ENCODE measurements at regions not wholly inside any gene's neighbourhood (a gene's known extent, or its start where the extent isn't known, plus 50 kb on each side); places are given as distances from the start of the nearest gene placed in this dataset.

GRCh38 chr5:167897371-167897770, 394.1 kb upstream of the WWC1 start:
- no peaks in the 10 kb centered on the region for H4K20me1 ChIP-seq (ENCODE audit: insufficient read depth, low read length)
- no peak for TF ChIP-seq CTCF (IDR thresholded peaks at IDR 0.05)
- Mint-ChIP-seq H3K27me3 (ENCODE audit: low read depth in 3 of 3) (no peaks in the 10 kb centered on the region), H3K9me3 (peaks cover 0 to 5% (median 0%) of the 10 kb centered on the region in 7 donors), H3K36me3 (no peaks in the 10 kb centered on the region), H3K4me1 (no peaks in the 10 kb centered on the region), H3K4me3 (no peak overlapping the region), H3K27ac (no peak overlapping the region)
- H3K4me3 ChIP-seq (replicated peaks in 1 of 3; ENCODE audit: low read depth in 2 of 3, low read length in 3 of 3) = no peak overlapping the region
- H3K27ac ChIP-seq (ENCODE audit: low read depth in 1 of 2, low read length in 2 of 2) = no peak overlapping the region
- no peak overlapping the region for H3K4me2 ChIP-seq (replicated peaks; ENCODE audit: extremely low read depth, low read length, poor library complexity, severe bottlenecking)
- H3K9me3 ChIP-seq (replicated peaks in 1 of 2; ENCODE audit: control insufficient read depth in 1 of 2, insufficient read depth in 1 of 2, low read length in 2 of 2) = no peaks in the 10 kb centered on the region
- intact Hi-C loops (cut with micrococcal nuclease) = no loop called here
- no peaks in the 10 kb centered on the region for H3K27me3 ChIP-seq (ENCODE audit: control insufficient read depth in 2 of 2, insufficient read depth in 2 of 2, low read length in 2 of 2)
- H3K4me1 ChIP-seq (ENCODE audit: control insufficient read depth in 1 of 2, insufficient read depth in 2 of 2, low read length in 2 of 2) = no peaks in the 10 kb centered on the region
- no peaks in the 10 kb centered on the region for H3K36me3 ChIP-seq (replicated peaks in 1 of 2; ENCODE audit: control insufficient read depth in 1 of 2, insufficient read depth in 2 of 2, low read length in 2 of 2)
- DNase-seq = no peak
- no peaks in the 10 kb centered on the region for H3K79me2 ChIP-seq (ENCODE audit: insufficient read depth, low read length)
- WGBS (ENCODE audit: insufficient coverage) = no CpG with 5 or more reads among the region's 1 CpG
- no peak overlapping the region for H3K9ac ChIP-seq (ENCODE audit: insufficient read depth, low read length, poor library complexity, severe bottlenecking)
- no peak overlapping the region for H2AFZ ChIP-seq (ENCODE audit: insufficient read depth, low read depth, low read length, poor library complexity, severe bottlenecking)

GRCh38 chr5:167898361-167899042, 392.9 kb upstream of the WWC1 start:
- Histone ChIP-seq H3K27ac (ENCODE audit: low read depth in 1 of 2, low read length in 2 of 2) (no peak overlapping the region), H3K27me3 (ENCODE audit: control insufficient read depth in 2 of 2, insufficient read depth in 2 of 2, low read length in 2 of 2) (no peaks in the 10 kb centered on the region), H3K9ac (ENCODE audit: insufficient read depth, low read length, poor library complexity, severe bottlenecking) (no peak overlapping the region), H3K4me3 (replicated peaks in 1 of 3; ENCODE audit: low read depth in 2 of 3, low read length in 3 of 3) (no peak overlapping the region), H3K4me2 (replicated peaks; ENCODE audit: extremely low read depth, low read length, poor library complexity, severe bottlenecking) (no peak overlapping the region), H3K4me1 (ENCODE audit: control insufficient read depth in 1 of 2, insufficient read depth in 2 of 2, low read length in 2 of 2) (no peaks in the 10 kb centered on the region), H2AFZ (ENCODE audit: insufficient read depth, low read depth, low read length, poor library complexity, severe bottlenecking) (no peak overlapping the region), H3K36me3 (replicated peaks in 1 of 2; ENCODE audit: control insufficient read depth in 1 of 2, insufficient read depth in 2 of 2, low read length in 2 of 2) (no peaks in the 10 kb centered on the region), H3K79me2 (ENCODE audit: insufficient read depth, low read length) (no peaks in the 10 kb centered on the region), H4K20me1 (ENCODE audit: insufficient read depth, low read length) (no peaks in the 10 kb centered on the region), H3K9me3 (replicated peaks in 1 of 2; ENCODE audit: control insufficient read depth in 1 of 2, insufficient read depth in 1 of 2, low read length in 2 of 2) (no peaks in the 10 kb centered on the region)
- no peak overlapping the region for H3K4me3 Mint-ChIP-seq
- no peak for DNase-seq
- intact Hi-C loops (cut with micrococcal nuclease) = no loop called here
- no peaks in the 10 kb centered on the region for H3K36me3 Mint-ChIP-seq
- WGBS (ENCODE audit: insufficient coverage) = 85% methylated on average over 6 of the region's 6 CpGs
- peaks cover 0 to 5% (median 0%) of the 10 kb centered on the region in 7 donors for H3K9me3 Mint-ChIP-seq
- H3K27ac Mint-ChIP-seq = no peak overlapping the region
- H3K27me3 Mint-ChIP-seq (ENCODE audit: low read depth in 3 of 3) = peaks cover 0 to 1% (median 0%) of the 10 kb centered on the region in 3 donors
- no peaks in the 10 kb centered on the region for H3K4me1 Mint-ChIP-seq
- TF ChIP-seq CTCF (IDR thresholded peaks at IDR 0.05) = no peak

Data from CD14-positive monocyte (primary cell).